Muscle of leg (tissue), 3 donors: ENCODE measurements at regions not wholly inside any gene's neighbourhood (a gene's known extent, or its start where the extent isn't known, plus 50 kb on each side); places are given as distances from the start of the nearest gene placed in this dataset.
A peak's percentile ranks its signal among the peaks of the same experiment; 100 is the strongest.
"Not testable (repeated sequence)": the region's sequence is repeated elsewhere in the genome, so short reads cannot be mapped to it uniquely, and the experiment has no call there.

Experiments
- DNase-seq: peaks from one replicate; pipeline ENCODE4 v3.0.0; 2013
- H3K27ac ChIP-seq: one replicate; pipeline ENCODE4 v1.5.1; 2013; ENCODE audit warnings: mild to moderate bottlenecking, low read length, control low read depth
- H3K27me3 ChIP-seq: one replicate; pipeline ENCODE4 v1.6.1; 2013; ENCODE audit warnings: low read length; ENCODE audit not compliant: control insufficient read depth, insufficient read depth
- H3K36me3 ChIP-seq: one replicate; pipeline ENCODE4 v1.6.1; 2013; ENCODE audit warnings: low read length; ENCODE audit not compliant: control insufficient read depth, insufficient read depth
- H3K4me1 ChIP-seq: one replicate; pipeline ENCODE4 v1.6.1; 2013; ENCODE audit warnings: low read length; ENCODE audit not compliant: control insufficient read depth, insufficient read depth
- H3K4me3 ChIP-seq: one replicate; pipeline ENCODE4 v1.5.1; 2013; ENCODE audit warnings: low read length, control low read depth
- H3K9me3 ChIP-seq: replicated peaks from 2 replicates; pipeline ENCODE4 v1.6.1; 2013; ENCODE audit warnings: low read depth, low read length; ENCODE audit not compliant: control insufficient read depth
- WGBS: methylation state at CpG from one replicate; pipeline ENCODE4 v1.1.5; 2013; ENCODE audit warnings: missing lambda C conversion rate; ENCODE audit not compliant: insufficient coverage; 5-methylcytosine and 5-hydroxymethylcytosine counted together

DNA sequence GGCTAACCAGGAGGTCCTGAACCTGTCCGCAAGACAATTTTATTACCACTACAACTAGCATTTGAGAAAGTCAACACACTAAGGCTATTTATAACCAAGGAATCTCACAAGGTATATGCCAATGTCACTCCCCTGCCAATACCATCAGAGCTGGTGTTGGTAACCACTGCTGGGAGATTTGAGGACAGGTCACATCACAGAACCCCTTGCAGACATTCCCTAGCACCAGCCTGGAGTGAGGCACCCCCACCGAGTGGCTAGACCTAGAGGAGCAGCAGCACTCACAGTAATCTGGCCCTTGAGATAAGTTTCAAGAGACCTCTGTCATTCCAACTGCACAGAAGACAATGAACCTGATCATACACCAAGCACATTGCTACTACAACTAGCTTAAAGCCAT is 483.2 kb downstream of the MMUT start:
- no peak overlapping the region for H3K4me3 ChIP-seq
- no peak for DNase-seq
- H3K4me1 ChIP-seq = no peaks in the 10 kb centered on the region
- no peaks in the 10 kb centered on the region for H3K36me3 ChIP-seq
- 86% methylated on average over 2 of the region's 2 CpGs for WGBS
- H3K27me3 ChIP-seq = no peaks in the 10 kb centered on the region
- no peak overlapping the region for H3K27ac ChIP-seq
- peaks cover 4% of the 10 kb centered on the region for H3K9me3 ChIP-seq

DNA sequence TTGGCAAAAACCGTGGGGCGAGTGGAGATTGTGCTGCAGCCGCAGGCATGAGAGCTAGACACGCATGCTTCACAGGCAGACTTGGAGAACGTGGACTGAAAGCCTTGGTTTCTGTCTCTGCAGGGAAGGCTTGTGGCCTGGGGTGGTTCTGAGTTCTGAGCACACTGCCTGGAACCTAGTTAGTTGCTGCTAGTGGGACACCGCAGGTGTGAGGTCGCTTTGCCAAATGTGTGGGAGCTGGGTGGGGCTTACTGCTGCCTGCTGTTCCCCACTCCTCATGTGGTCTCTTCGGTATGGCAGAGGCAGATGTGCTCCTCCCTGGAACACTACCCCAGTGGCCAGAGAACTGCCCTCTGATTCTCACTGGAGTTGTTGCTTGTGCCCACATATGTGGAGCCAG is 484.0 kb downstream of the MMUT start:
- no peaks in the 10 kb centered on the region for H3K4me1 ChIP-seq
- peaks cover 4% of the 10 kb centered on the region for H3K9me3 ChIP-seq
- H3K4me3 ChIP-seq = no peak overlapping the region
- no peak overlapping the region for H3K27ac ChIP-seq
- no peak for DNase-seq
- 86% methylated on average over 7 of the region's 8 CpGs for WGBS
- no peaks in the 10 kb centered on the region for H3K27me3 ChIP-seq
- H3K36me3 ChIP-seq = no peaks in the 10 kb centered on the region

DNA sequence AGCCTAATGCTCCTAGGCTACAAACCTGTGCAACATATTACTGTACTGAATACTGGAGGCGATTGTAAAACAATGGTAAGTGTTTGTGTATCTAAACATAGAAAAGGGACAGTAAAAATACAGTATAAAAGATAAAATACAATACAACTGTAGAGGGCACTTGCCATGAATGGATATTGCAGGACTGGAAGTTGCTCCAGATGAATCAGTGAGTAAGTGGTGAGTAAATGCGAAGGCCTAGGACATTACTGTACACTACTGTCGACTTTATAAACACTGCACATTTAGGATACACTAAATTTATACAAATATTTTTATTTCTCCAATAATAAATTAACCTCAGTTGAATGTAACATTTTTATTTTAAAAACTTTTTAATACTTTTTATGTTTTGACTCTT is 485.0 kb downstream of the MMUT start:
- H3K4me1 ChIP-seq = no peaks in the 10 kb centered on the region
- no CpG with 5 or more reads among the region's 3 CpGs for WGBS
- DNase-seq = no peak

DNA sequence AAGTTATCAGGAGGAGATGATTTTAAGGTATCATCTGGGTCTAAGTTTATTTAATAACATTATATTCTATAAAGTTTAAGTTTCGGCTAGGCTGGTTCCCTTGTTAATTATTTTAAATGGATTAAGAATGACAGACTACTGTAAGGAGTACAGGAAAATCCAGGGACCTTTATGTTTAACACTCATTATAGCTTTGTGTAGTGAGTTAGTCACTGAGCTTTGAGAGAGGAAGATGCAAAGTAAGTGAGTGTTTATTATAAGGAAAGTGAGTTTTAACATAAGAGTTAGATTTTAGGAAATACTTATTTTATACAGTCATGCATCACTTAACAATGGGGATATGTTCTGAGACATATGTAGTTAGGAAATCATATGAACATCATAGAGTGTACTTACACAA is 485.5 kb downstream of the MMUT start:
- Histone ChIP-seq H3K36me3 (no peaks in the 10 kb centered on the region), H3K27me3 (no peaks in the 10 kb centered on the region), H3K4me1 (no peaks in the 10 kb centered on the region), H3K4me3 (no peak overlapping the region), H3K27ac (no peak overlapping the region), H3K9me3 (no peaks in the 10 kb centered on the region)
- DNase-seq = no peak
- WGBS = no CpG with 5 or more reads among the region's 1 CpG

More for the DNA sequence above, 485.0 kb downstream of the MMUT start:
- Histone ChIP-seq H3K9me3 (no peaks in the 10 kb centered on the region), H3K36me3 (no peaks in the 10 kb centered on the region), H3K27ac (no peak overlapping the region), H3K27me3 (no peaks in the 10 kb centered on the region), H3K4me3 (no peak overlapping the region)

DNA sequence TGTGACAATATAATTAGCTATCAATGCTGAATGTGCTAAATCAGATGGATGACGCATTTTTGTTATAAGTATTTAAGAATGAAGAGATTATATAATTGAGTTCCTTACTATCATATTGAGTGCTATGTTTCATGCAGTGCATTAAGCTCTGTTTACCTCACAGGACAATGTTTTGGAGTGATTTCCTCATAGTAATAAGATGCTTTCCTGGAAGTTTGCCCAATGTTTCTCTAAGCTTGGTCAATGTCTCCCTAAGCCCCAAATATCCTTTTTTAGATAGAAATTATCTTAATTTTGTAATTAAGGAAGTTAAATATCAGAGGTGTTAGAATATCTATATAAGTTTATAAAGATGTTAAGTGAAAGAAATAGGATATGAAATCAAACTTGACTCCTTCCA is 489.6 kb downstream of the MMUT start:
- H3K36me3 ChIP-seq = no peaks in the 10 kb centered on the region
- H3K4me1 ChIP-seq = no peaks in the 10 kb centered on the region
- DNase-seq = no peak
- no peaks in the 10 kb centered on the region for H3K27me3 ChIP-seq
- no CpG with 5 or more reads among the region's 1 CpG for WGBS
- no peak overlapping the region for H3K4me3 ChIP-seq
- no peak overlapping the region for H3K27ac ChIP-seq
- H3K9me3 ChIP-seq = no peaks in the 10 kb centered on the region

DNA sequence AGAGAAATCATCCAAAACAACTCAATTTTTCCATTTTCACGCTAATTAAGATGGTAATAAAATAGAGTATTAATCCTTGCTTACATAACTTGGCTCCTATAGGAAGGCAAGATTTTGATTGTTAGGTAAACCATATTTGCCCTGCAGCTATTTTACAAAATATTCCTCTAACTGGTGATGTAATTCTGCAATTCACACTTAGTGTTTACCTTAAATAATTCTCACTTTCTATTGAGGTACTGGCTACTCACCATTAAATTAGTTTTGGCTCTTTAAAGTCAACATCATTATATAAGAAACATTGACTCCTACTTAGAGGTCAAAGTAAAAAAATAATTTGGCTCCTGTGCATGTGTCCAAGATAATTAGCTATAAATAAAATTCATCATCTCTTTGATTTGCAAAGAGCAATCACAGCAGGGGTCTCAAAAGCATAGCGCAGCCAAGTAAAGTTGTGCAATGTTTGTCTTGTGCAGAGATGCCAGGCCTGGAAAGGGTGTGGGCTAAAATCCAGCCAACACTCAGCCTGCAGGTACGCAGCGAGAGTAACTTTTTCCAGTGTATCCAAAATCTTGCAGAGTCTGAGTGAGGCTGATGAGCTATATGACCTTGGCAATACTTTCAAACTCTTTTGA is 501.2 kb downstream of the MMUT start:
- H3K4me3 ChIP-seq = no peak overlapping the region
- no peaks in the 10 kb centered on the region for H3K27me3 ChIP-seq
- H3K27ac ChIP-seq = no peak overlapping the region
- no peaks in the 10 kb centered on the region for H3K4me1 ChIP-seq
- no peaks in the 10 kb centered on the region for H3K9me3 ChIP-seq
- 39% methylated on average over 2 of the region's 4 CpGs for WGBS
- peak; percentile 34 for DNase-seq
- no peaks in the 10 kb centered on the region for H3K36me3 ChIP-seq

DNA sequence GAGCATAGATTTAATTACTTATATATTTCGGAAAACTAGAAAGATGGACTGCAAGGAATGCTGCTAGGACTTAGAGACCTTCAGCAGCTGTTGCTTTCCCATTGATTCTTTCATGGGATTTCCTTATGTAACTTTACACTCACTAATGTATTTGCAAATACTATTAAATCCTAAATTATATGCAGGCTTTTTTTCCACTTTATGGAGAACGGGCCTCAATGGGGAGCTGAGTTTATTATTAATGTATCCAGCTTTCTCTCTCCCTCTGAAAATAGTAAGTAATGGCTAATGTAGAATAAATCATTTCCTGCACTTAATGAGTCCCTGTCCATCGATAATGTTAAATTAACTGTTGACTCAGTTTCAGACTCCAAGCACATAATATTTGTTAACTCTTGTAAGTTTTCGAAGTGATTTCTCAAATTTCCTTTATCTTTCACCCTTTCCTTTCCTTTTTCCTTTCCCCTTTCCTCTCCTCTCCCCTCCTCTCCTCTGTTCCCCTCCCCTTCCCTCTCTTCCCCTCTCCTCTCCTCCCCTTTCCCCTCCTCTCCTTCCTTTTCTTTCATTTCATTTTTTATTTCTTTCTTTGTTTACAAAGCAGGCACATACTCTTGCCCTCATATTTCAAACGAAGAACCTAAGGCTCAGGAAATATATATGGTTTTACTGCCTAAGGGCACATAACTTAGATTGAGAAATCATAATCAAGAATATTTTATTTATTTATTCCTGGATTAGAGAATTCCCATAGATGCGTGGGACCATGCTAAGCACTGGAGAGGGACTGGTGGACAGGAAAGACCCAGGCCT is 503.6 kb downstream of the MMUT start:
- Histone ChIP-seq H3K36me3 (no peaks in the 10 kb centered on the region), H3K4me3 (no peak overlapping the region), H3K9me3 (no peaks in the 10 kb centered on the region), H3K4me1 (no peaks in the 10 kb centered on the region), H3K27ac (no peak overlapping the region), H3K27me3 (no peaks in the 10 kb centered on the region)
- DNase-seq = peak; percentile 63
- WGBS = 17% methylated on average over 1 of the region's 6 CpGs

DNA sequence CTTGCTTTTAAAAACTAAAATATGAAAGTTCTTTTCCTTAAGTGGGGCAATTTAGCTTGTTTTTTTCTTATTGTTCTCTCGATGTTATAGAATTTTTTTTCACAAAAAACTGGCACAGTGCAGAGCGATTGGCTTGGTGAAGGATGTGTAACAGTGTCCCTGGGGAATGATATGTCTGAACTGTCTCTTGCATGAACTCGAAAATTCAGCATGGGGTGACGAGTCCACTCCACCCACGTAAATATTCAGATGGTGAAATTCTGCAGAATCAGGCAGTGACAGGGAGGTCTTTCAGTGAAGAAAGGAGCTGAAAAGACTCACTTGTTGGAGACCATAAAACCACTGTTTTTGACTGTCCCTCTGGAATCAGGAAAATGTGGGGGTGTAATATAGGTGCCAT is 505.3 kb downstream of the MMUT start:
- 63% methylated on average over 3 of the region's 5 CpGs for WGBS
- H3K4me3 ChIP-seq = no peak overlapping the region
- H3K4me1 ChIP-seq = no peaks in the 10 kb centered on the region
- no peaks in the 10 kb centered on the region for H3K9me3 ChIP-seq
- no peak overlapping the region for H3K27ac ChIP-seq
- H3K36me3 ChIP-seq = no peaks in the 10 kb centered on the region
- H3K27me3 ChIP-seq = no peaks in the 10 kb centered on the region
- no peak for DNase-seq

DNA sequence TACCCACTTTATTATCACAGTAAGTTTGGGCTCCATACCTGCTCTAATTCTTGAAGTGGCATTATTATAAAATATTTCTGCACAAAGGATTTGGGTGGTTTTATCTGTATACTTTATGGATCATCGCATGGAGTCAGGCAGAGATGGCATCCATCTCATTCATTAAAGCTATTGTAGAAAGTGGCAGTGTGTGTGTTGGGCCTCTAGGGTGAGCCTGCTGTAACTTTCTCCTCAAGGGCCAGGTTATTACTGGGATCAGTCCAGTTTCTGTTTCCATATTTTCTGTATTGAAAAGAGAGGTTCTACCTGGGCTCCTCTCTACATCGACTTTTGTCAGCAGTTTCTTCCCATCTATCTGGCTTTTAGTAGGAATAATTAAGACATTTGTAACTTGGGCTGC is 511.1 kb downstream of the MMUT start:
- no CpG with 5 or more reads among the region's 2 CpGs for WGBS
- Histone ChIP-seq H3K4me1 (no peaks in the 10 kb centered on the region), H3K27ac (no peak overlapping the region), H3K9me3 (no peaks in the 10 kb centered on the region), H3K4me3 (no peak overlapping the region), H3K27me3 (no peaks in the 10 kb centered on the region), H3K36me3 (no peaks in the 10 kb centered on the region)
- no peak for DNase-seq

DNA sequence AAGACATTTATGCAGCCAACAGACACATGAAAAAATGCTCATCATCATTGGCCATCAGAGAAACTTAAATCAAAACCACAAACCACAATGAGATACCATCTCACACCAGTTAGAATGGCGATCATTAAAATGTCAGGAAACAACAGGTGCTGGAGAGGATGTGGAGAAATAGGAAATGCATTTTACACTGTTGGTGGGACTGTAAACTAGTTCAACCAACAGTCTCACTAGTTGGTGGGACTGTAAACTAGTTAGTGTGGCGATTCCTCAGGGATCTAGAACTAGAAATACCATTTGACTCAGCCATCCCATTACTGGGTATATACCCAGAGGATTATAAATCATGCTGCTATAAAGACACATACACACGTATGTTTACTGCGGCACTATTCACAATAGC is 518.8 kb downstream of the MMUT start:
- H3K27me3 ChIP-seq, H3K9me3 ChIP-seq, H3K36me3 ChIP-seq, H3K27ac ChIP-seq, H3K4me1 ChIP-seq, DNase-seq, H3K4me3 ChIP-seq: not testable (repeated sequence)
- WGBS = no CpG with 5 or more reads among the region's 4 CpGs
